Effector memory CD8-positive, alpha-beta T cell (primary cell): ENCODE measurements at regions not wholly inside any gene's neighbourhood (a gene's known extent, or its start where the extent isn't known, plus 50 kb on each side); places are given as distances from the start of the nearest gene placed in this dataset.
A peak's percentile ranks its signal among the peaks of the same experiment; 100 is the strongest.

Experiments
- ATAC-seq: fragments of 150-1000 bp; cut with Tn5 transposase; replicated peaks from 2 replicates; pipeline ENCODE4 v1.10.0; 2021; ENCODE audit warnings: mild to moderate bottlenecking, moderate library complexity
- DNase-seq, 3 experiments: peaks; one replicate each; pipeline ENCODE4 v3.0.0; 2021
- H3K27ac Mint-ChIP-seq, 2 donors: one replicate each; pipeline ENCODE4 v1.8.0; 2022; ENCODE audit warnings: mild to moderate bottlenecking in 2 of 2, mixed read lengths in 2 of 2, moderate library complexity in 2 of 2
- H3K27me3 Mint-ChIP-seq, 2 donors: one replicate each; pipeline ENCODE4 v1.8.0; 2022; ENCODE audit warnings: mixed read lengths in 2 of 2
- H3K36me3 Mint-ChIP-seq: one replicate; pipeline ENCODE4 v1.8.0; 2022; ENCODE audit warnings: mild to moderate bottlenecking, moderate library complexity, mixed read lengths; ENCODE audit not compliant: insufficient read depth
- H3K4me1 Mint-ChIP-seq, 2 donors: one replicate each; pipeline ENCODE4 v1.8.0; 2022; ENCODE audit warnings: low read depth in 2 of 2, mixed read lengths in 2 of 2
- H3K4me3 Mint-ChIP-seq, 2 donors: one replicate each; pipeline ENCODE4 v1.8.0; 2022; ENCODE audit warnings: mild to moderate bottlenecking in 2 of 2, mixed read lengths in 2 of 2, moderate library complexity in 2 of 2
- H3K9me3 Mint-ChIP-seq, 2 donors: one replicate each; pipeline ENCODE4 v1.8.0; 2022; ENCODE audit warnings: mixed read lengths in 2 of 2

DNA sequence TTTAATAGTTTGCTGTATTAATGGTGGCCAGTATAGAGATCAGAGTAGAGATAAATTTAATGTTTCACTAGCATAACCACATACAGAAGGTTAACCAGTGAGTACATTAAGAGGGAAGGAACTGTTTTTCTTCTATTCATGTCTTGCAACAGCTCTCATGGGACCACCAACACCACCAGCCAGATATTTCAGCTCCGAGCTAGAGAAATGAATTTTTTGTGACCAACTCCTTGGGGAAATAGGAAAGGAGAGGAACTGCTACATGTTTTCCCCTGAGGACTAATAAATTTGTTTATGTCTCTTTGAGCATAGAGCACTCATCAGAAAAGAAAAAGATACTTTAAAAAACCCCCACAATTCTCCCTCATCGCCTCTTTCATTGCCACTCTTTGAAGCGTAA lies 247.5 kb downstream of the MBNL1 start:
- Mint-ChIP-seq H3K36me3 (no peaks in the 10 kb centered on the region), H3K9me3 (no peaks in the 10 kb centered on the region), H3K4me3 (no peak overlapping the region), H3K27me3 (peaks cover 19 to 21% of the 10 kb centered on the region in 2 donors), H3K27ac (no peak overlapping the region), H3K4me1 (no peaks in the 10 kb centered on the region)
- DNase-seq, result no peak
- no peak for ATAC-seq

- Mint-ChIP-seq H3K4me1 (no peaks in the 10 kb centered on the region), H3K27ac (no peak overlapping the region), H3K9me3 (no peaks in the 10 kb centered on the region), H3K36me3 (no peaks in the 10 kb centered on the region), H3K4me3 (no peak overlapping the region), H3K27me3 (peaks cover 19 to 21% of the 10 kb centered on the region in 2 donors)
- DNase-seq (no peak), ATAC-seq (no peak)
Observed at GRCh38 chr3:152517502-152517901, 248.8 kb downstream of the MBNL1 start.

- DNase-seq (no peak), ATAC-seq (no peak)
- H3K27ac Mint-ChIP-seq, result no peak overlapping the region
- no peaks in the 10 kb centered on the region for H3K4me1 Mint-ChIP-seq
- H3K9me3 Mint-ChIP-seq, result no peaks in the 10 kb centered on the region
- H3K4me3 Mint-ChIP-seq, result no peak overlapping the region
- peaks cover 19 to 21% of the 10 kb centered on the region in 2 donors for H3K27me3 Mint-ChIP-seq
- no peaks in the 10 kb centered on the region for H3K36me3 Mint-ChIP-seq
Observed at GRCh38 chr3:152518346-152518745, 249.6 kb downstream of the MBNL1 start.

GRCh38 chr3:152519376-152519775 lies 250.6 kb downstream of the MBNL1 start:
- ATAC-seq, result no peak
- no peaks in the 10 kb centered on the region for H3K9me3 Mint-ChIP-seq
- no peak overlapping the region for H3K27ac Mint-ChIP-seq
- peaks cover 19 to 21% of the 10 kb centered on the region in 2 donors for H3K27me3 Mint-ChIP-seq
- DNase-seq, result no peak
- no peak overlapping the region for H3K4me3 Mint-ChIP-seq
- H3K4me1 Mint-ChIP-seq, result no peaks in the 10 kb centered on the region
- H3K36me3 Mint-ChIP-seq, result no peaks in the 10 kb centered on the region

- no peaks in the 10 kb centered on the region for H3K36me3 Mint-ChIP-seq
- peaks cover 10 to 14% of the 10 kb centered on the region in 2 donors for H3K27me3 Mint-ChIP-seq
- no peaks in the 10 kb centered on the region for H3K9me3 Mint-ChIP-seq
- H3K4me1 Mint-ChIP-seq, result no peaks in the 10 kb centered on the region
- DNase-seq, result no peak
- ATAC-seq, result no peak
- no peak overlapping the region for H3K27ac Mint-ChIP-seq
- no peak overlapping the region for H3K4me3 Mint-ChIP-seq
Observed at GRCh38 chr3:152522036-152522435, 253.3 kb downstream of the MBNL1 start.

DNA sequence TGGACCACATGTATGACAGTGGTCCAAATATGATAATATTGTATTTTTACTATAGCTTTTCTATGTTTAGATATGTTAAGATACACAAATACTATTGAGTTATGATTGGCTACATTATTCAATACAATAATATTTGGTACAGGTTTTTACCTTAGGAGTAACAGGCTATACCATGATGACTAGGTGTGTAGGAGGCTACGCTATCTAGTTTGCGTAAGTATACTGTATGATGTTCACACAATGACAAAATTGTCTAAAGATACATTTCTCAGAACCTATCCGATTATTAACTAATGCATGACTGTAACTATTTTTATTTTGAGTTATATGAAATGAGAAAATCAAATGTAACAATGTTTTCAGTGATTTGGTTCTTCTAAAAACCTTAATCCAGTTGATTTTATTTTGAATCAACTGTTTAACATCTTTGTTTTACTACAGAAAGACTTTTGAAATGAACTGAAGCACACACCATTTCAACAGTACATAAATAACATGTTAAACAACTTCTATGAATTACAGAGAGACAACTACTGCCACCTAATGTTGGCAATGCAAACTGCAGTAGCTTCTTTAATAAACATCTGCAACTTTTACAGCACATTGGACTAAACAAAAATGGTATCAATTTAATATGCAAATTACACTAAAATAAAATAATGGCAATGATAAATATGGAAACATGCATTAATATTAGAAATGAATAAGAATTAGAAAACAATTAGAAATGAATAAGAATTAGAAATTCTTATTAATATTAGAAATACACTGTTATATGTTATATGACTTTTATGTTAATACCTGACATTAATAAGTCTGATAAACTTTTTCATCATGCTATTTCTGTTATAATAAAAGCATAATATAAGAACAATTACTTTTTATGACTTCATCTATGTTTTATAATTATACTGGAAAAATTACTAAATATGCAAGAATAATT lies 255.7 kb downstream of the MBNL1 start:
- Mint-ChIP-seq H3K36me3 (no peaks in the 10 kb centered on the region), H3K27me3 (no peaks in the 10 kb centered on the region), H3K4me1 (no peaks in the 10 kb centered on the region), H3K27ac (no peak overlapping the region), H3K9me3 (no peaks in the 10 kb centered on the region), H3K4me3 (no peak overlapping the region)
- peak; percentile 31 for ATAC-seq
- DNase-seq, result peak; percentile 32 to 33 (median 32)

DNA sequence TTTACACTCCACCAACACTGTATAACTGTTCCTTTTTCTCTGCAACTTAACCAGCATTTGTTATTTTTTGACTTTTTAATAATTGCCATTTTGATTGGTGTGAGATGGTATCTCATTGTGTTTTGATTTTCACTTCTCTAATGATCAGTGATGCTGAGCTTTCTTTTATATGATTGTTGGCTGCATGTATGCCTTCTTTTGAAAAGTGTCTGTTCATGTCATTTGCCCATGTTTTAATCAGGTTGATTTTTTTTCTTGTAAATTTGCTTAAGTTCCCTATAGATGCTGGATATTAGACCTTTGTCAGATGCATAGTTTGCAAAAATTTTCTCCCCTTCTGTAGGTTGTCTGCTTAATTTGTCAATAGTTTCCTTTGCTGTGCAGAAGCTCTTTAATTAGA lies 263.0 kb downstream of the MBNL1 start:
- ATAC-seq (no peak), DNase-seq (no peak)
- peaks cover 0 to 2% of the 10 kb centered on the region in 2 donors for H3K9me3 Mint-ChIP-seq
- H3K4me3 Mint-ChIP-seq, result no peak overlapping the region
- no peak overlapping the region for H3K27ac Mint-ChIP-seq
- no peaks in the 10 kb centered on the region for H3K36me3 Mint-ChIP-seq
- peaks cover 19% of the 10 kb centered on the region in 2 donors for H3K27me3 Mint-ChIP-seq
- H3K4me1 Mint-ChIP-seq, result no peaks in the 10 kb centered on the region

DNA sequence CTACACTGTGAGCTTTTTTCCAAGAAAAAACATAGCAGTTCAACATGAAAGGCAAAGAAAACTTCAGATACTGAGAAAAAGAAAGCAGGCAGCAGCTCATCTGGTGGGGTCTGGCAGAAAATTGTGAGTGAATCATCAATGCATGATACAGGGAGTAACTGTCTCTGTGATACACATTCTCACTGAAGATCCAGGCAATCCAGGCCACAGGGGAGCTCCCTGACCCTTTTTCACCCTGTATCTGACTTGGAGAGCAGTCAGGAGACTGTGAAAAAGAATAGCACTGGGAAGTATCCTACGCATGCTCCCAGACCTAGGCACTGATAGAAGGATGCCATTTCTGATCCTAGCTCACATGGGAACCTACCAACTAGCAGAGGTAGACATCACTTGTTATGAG lies 269.8 kb downstream of the MBNL1 start:
- DNase-seq, result no peak
- no peak for ATAC-seq
- no peak overlapping the region for H3K4me3 Mint-ChIP-seq
- peaks cover 0 to 11% of the 10 kb centered on the region in 2 donors for H3K9me3 Mint-ChIP-seq
- peaks cover 78 to 80% of the 10 kb centered on the region in 2 donors for H3K27me3 Mint-ChIP-seq
- H3K4me1 Mint-ChIP-seq, result no peaks in the 10 kb centered on the region
- H3K27ac Mint-ChIP-seq, result no peak overlapping the region
- no peaks in the 10 kb centered on the region for H3K36me3 Mint-ChIP-seq

DNA sequence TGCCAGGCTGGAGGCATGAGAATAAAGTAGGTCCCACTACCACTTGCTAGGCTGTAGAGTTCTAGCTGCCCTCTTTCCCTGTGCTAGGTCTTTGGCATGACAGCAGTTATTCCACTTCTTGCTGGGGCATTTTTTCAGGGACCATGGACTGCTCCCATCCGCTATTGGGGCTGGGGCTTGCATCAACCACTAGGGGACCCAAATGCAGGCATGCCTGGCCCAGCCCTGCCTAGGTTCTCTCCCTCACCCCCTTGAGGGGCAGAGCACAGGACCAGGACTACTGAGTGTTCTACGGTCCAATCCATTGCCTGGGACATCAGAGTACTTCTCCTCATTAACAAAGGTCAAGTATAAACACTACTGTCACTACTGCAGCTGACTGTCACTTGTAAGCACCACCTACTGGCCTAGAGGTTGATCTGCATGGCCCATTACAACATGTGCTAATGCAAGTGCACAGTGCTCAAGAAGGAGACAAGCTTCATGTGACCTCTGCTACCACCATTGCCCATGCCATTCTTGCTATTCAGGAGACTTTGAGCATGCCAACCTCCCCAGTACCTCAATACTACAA lies 270.5 kb downstream of the MBNL1 start:
- no peak for DNase-seq
- Mint-ChIP-seq H3K4me3 (no peak overlapping the region), H3K9me3 (peaks cover 2 to 11% of the 10 kb centered on the region in 2 donors), H3K27ac (no peak overlapping the region), H3K36me3 (no peaks in the 10 kb centered on the region), H3K27me3 (peaks cover 81 to 88% of the 10 kb centered on the region in 2 donors), H3K4me1 (no peaks in the 10 kb centered on the region)
- ATAC-seq, result no peak

DNA sequence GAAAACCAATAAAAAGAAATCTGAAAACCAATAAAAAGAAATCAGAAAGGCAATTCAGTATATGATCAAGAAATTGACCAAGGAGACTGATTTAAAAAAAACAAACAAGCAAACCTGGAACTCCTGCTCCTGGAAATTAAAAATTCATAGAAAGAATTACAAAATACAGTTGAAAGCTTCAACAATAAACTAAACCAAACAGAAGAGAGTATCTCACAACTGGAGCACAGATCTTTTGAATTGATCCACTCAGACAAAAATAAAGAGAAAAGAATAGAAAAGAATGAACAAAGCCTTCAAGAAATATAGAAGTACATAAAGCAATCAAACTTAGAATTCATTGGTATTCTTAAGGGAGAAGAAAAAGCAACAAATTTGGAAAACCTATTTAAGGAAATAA lies 271.4 kb downstream of the MBNL1 start:
- no peak for ATAC-seq
- no peak for DNase-seq
- Mint-ChIP-seq H3K4me1 (no peaks in the 10 kb centered on the region), H3K27me3 (peaks cover 78 to 87% of the 10 kb centered on the region in 2 donors), H3K36me3 (no peaks in the 10 kb centered on the region), H3K9me3 (peaks cover 2 to 11% of the 10 kb centered on the region in 2 donors), H3K27ac (no peak overlapping the region), H3K4me3 (no peak overlapping the region)

DNA sequence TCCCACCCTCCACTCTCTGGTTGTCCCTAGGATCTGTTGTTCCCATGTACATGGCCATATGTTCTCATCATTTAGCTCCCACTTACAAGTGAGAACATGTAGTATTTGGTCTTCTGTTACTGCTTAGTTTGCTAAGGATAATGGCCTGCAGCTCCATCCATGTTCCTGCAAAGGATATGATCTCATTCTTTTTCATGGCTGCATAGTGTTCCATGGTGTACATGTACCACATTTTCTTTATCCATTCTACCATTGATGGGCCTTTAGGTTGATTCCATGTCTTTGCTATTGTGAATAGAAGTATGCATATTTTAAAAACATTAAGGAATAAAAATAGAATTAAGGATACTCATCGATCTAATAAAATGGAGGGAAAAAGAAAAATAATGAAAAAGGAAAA lies 278.4 kb downstream of the MBNL1 start:
- Mint-ChIP-seq H3K27ac (no peak overlapping the region), H3K4me1 (no peaks in the 10 kb centered on the region), H3K27me3 (peaks cover 16 to 37% of the 10 kb centered on the region in 2 donors), H3K36me3 (no peaks in the 10 kb centered on the region), H3K9me3 (peaks cover 0 to 2% of the 10 kb centered on the region in 2 donors), H3K4me3 (no peak overlapping the region)
- DNase-seq (no peak), ATAC-seq (no peak)

DNA sequence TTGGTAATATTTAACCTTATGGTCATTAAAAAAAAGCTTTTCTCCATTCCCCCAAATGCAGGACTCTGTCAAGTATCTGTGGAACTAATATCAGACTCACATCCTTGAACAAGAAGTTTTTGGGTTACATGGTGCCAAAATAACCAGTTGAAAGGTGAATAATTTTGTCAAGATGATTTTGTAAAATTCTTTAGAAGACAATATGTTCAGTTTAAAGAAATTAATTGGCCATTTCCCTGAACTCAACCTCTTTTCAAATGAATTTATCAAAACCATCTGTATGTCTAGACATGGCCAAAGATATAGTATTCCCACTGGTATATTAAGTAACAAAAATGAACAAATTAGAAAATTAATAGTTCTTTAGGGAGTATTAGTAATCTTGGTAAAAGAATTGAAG lies 280.5 kb downstream of the MBNL1 start:
- H3K27ac Mint-ChIP-seq, result no peak overlapping the region
- ATAC-seq (no peak), DNase-seq (no peak)
- peaks cover 9 to 30% of the 10 kb centered on the region in 2 donors for H3K27me3 Mint-ChIP-seq
- no peaks in the 10 kb centered on the region for H3K4me1 Mint-ChIP-seq
- no peak overlapping the region for H3K4me3 Mint-ChIP-seq
- no peaks in the 10 kb centered on the region for H3K36me3 Mint-ChIP-seq
- no peaks in the 10 kb centered on the region for H3K9me3 Mint-ChIP-seq

GRCh38 chr3:152550284-152550683 lies 281.6 kb downstream of the MBNL1 start:
- Mint-ChIP-seq H3K4me3 (no peak overlapping the region), H3K4me1 (no peaks in the 10 kb centered on the region), H3K36me3 (no peaks in the 10 kb centered on the region), H3K27ac (no peak overlapping the region), H3K27me3 (peaks cover 9 to 33% of the 10 kb centered on the region in 2 donors), H3K9me3 (no peaks in the 10 kb centered on the region)
- ATAC-seq (no peak), DNase-seq (no peak)

DNA sequence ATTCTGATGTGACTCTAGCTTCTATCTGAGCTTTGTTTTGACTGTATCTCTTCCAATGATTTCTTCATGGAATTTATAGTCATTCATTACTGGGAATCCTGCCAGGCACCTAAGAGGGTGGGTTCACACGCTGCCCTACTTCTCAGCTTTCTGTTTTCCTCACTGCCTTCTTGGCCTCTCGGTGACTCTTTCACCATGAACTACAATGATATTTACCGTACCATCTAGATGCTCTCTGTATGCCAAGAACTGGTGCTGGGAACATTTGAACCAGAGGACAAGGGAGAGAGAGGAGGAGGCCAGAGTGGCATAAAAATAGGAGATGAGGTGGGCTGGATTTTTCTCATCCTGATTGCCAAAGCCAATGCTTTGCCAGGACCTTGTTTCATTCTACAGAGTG lies 280.0 kb upstream of the P2RY1 start:
- ATAC-seq, result no peak

More for the DNA sequence above, 280.0 kb upstream of the P2RY1 start:
- Mint-ChIP-seq H3K4me1 (no peaks in the 10 kb centered on the region), H3K9me3 (no peaks in the 10 kb centered on the region), H3K27ac (no peak overlapping the region), H3K4me3 (no peak overlapping the region), H3K27me3 (peaks cover 9 to 44% of the 10 kb centered on the region in 2 donors), H3K36me3 (no peaks in the 10 kb centered on the region)
- DNase-seq, result no peak
